Glomerular visceral epithelial cell (primary cell): ENCODE measurements at regions not wholly inside any gene's neighbourhood (a gene's known extent, or its start where the extent isn't known, plus 50 kb on each side); places are given as distances from the start of the nearest gene placed in this dataset.

ENCODE experiments used
- DNase-seq: peaks from one replicate; pipeline ENCODE4 v3.0.0-alpha.2; 2016; ENCODE audit errors: extremely low spot score

- no peak for DNase-seq
Observed at GRCh38 chr2:19456705-19457309, 98.4 kb upstream of the OSR1 start.

GRCh38 chr2:19454125-19454524 is 95.7 kb upstream of the OSR1 start:
- no peak for DNase-seq

GRCh38 chr2:19442731-19443130 is 84.3 kb upstream of the OSR1 start:
- DNase-seq = no peak

GRCh38 chr2:19439081-19439480 is 80.7 kb upstream of the OSR1 start:
- no peak for DNase-seq

- no peak for DNase-seq
Observed at GRCh38 chr2:19435815-19436214, 77.4 kb upstream of the OSR1 start.

GRCh38 chr2:19434413-19434812 is 76.0 kb upstream of the OSR1 start:
- DNase-seq = no peak

GRCh38 chr2:19426941-19427340 is 68.5 kb upstream of the OSR1 start:
- no peak for DNase-seq

GRCh38 chr2:19426144-19426543 is 67.7 kb upstream of the OSR1 start:
- DNase-seq = no peak

GRCh38 chr2:19425419-19425818 is 67.0 kb upstream of the OSR1 start:
- DNase-seq = no peak

- DNase-seq = no peak
Observed at GRCh38 chr2:19419211-19419880, 60.9 kb upstream of the OSR1 start.

- DNase-seq = no peak
Observed at GRCh38 chr2:19416784-19417684, 58.6 kb upstream of the OSR1 start.

- DNase-seq = no peak
Observed at GRCh38 chr2:19416083-19416482, 57.7 kb upstream of the OSR1 start.

- DNase-seq = no peak
Observed at GRCh38 chr2:19409046-19409445, 50.6 kb upstream of the OSR1 start.

- no peak for DNase-seq
Observed at GRCh38 chr2:19408592-19408991, 50.2 kb upstream of the OSR1 start.
